Osteocyte (in vitro differentiated cells): ENCODE measurements at regions not wholly inside any gene's neighbourhood (a gene's known extent, or its start where the extent isn't known, plus 50 kb on each side); places are given as distances from the start of the nearest gene placed in this dataset.

ENCODE experiments used
- DNase-seq: peaks from one replicate; pipeline ENCODE4 v3.0.0; 2021; ENCODE audit warnings: mixed read lengths; ENCODE audit not compliant: unreplicated experiment; ENCODE audit errors: extremely low spot score
- H3K27ac Mint-ChIP-seq: one replicate; pipeline ENCODE4 v1.8.0; 2021; ENCODE audit warnings: mild to moderate bottlenecking, mixed read lengths; ENCODE audit not compliant: unreplicated experiment
- H3K27me3 Mint-ChIP-seq: one replicate; pipeline ENCODE4 v1.8.0; 2021; ENCODE audit warnings: mixed read lengths; ENCODE audit not compliant: unreplicated experiment
- H3K36me3 Mint-ChIP-seq: one replicate; pipeline ENCODE4 v1.8.0; 2021; ENCODE audit warnings: mixed read lengths; ENCODE audit not compliant: unreplicated experiment
- H3K4me1 Mint-ChIP-seq: one replicate; pipeline ENCODE4 v1.8.0; 2021; ENCODE audit warnings: mixed read lengths; ENCODE audit not compliant: unreplicated experiment
- H3K4me3 Mint-ChIP-seq: one replicate; pipeline ENCODE4 v1.8.0; 2021; ENCODE audit warnings: mild to moderate bottlenecking, moderate library complexity, mixed read lengths; ENCODE audit not compliant: unreplicated experiment
- H3K9me3 Mint-ChIP-seq: one replicate; pipeline ENCODE4 v1.8.0; 2021; ENCODE audit warnings: mixed read lengths; ENCODE audit not compliant: unreplicated experiment
- CTCF ChIP-seq: fragments of 200-600 bp; sonication (generic); IDR thresholded peaks from 2 replicates; pipeline ENCODE4 v1.5.0; 2021; ENCODE audit warnings: antibody characterized with exemption, mild to moderate bottlenecking, moderate library complexity

GRCh38 chr18:10303171-10303570 is 151.3 kb upstream of the APCDD1 start:
- no peak for TF ChIP-seq CTCF
- H3K36me3 Mint-ChIP-seq, result no peaks in the 10 kb centered on the region
- H3K4me1 Mint-ChIP-seq, result peaks cover 28% of the 10 kb centered on the region
- H3K4me3 Mint-ChIP-seq, result no peak overlapping the region
- no peak overlapping the region for H3K27ac Mint-ChIP-seq
- no peak for DNase-seq
- peaks cover 28% of the 10 kb centered on the region for H3K27me3 Mint-ChIP-seq
- no peaks in the 10 kb centered on the region for H3K9me3 Mint-ChIP-seq

GRCh38 chr18:10304853-10305252 is 149.6 kb upstream of the APCDD1 start:
- Mint-ChIP-seq H3K27ac (no peak overlapping the region), H3K9me3 (no peaks in the 10 kb centered on the region), H3K36me3 (no peaks in the 10 kb centered on the region), H3K27me3 (peaks cover 33% of the 10 kb centered on the region), H3K4me3 (no peak overlapping the region), H3K4me1 (peaks cover 12% of the 10 kb centered on the region)
- no peak for DNase-seq
- no peak for TF ChIP-seq CTCF

GRCh38 chr18:10306779-10307178 is 147.7 kb upstream of the APCDD1 start:
- Mint-ChIP-seq H3K27me3 (peaks cover 34% of the 10 kb centered on the region), H3K9me3 (no peaks in the 10 kb centered on the region), H3K36me3 (no peaks in the 10 kb centered on the region), H3K4me3 (no peak overlapping the region), H3K4me1 (peaks cover 7% of the 10 kb centered on the region), H3K27ac (no peak overlapping the region)
- no peak for TF ChIP-seq CTCF
- DNase-seq, result no peak

GRCh38 chr18:10308154-10308553 is 146.3 kb upstream of the APCDD1 start:
- H3K27me3 Mint-ChIP-seq, result peaks cover 29% of the 10 kb centered on the region
- H3K9me3 Mint-ChIP-seq, result no peaks in the 10 kb centered on the region
- H3K4me1 Mint-ChIP-seq, result peaks cover 7% of the 10 kb centered on the region
- H3K4me3 Mint-ChIP-seq, result no peak overlapping the region
- DNase-seq, result no peak
- no peaks in the 10 kb centered on the region for H3K36me3 Mint-ChIP-seq
- no peak overlapping the region for H3K27ac Mint-ChIP-seq
- no peak for TF ChIP-seq CTCF

GRCh38 chr18:10310626-10311025 is 143.8 kb upstream of the APCDD1 start:
- Mint-ChIP-seq H3K9me3 (no peaks in the 10 kb centered on the region), H3K27me3 (peaks cover 27% of the 10 kb centered on the region), H3K4me1 (no peaks in the 10 kb centered on the region), H3K27ac (no peak overlapping the region), H3K4me3 (no peak overlapping the region), H3K36me3 (no peaks in the 10 kb centered on the region)
- DNase-seq, result no peak
- no peak for TF ChIP-seq CTCF
